CD14-positive monocyte (primary cell): ENCODE measurements at regions not wholly inside any gene's neighbourhood (a gene's known extent, or its start where the extent isn't known, plus 50 kb on each side); places are given as distances from the start of the nearest gene placed in this dataset.

Experiments used
- DNase-seq, 3 donors: peaks; one replicate each; pipeline ENCODE4 v3.0.0-alpha.2; 2011 to 2022
- H2AFZ ChIP-seq: 2 replicates; pipeline ENCODE4 v1.6.0; 2012; ENCODE audit warnings: mild to moderate bottlenecking, low read depth, low read length, inconsistent platforms; ENCODE audit not compliant: insufficient read depth, poor library complexity, severe bottlenecking
- H3K27ac ChIP-seq, 2 donors: 1 replicate in 1 of 2; 2 replicates in 1 of 2; pipeline ENCODE4 v1.5.1; 2012 to 2013; ENCODE audit warnings: low read length in 2 of 2, control low read depth in 1 of 2, inconsistent platforms in 1 of 2, low read depth in 1 of 2, mild to moderate bottlenecking in 1 of 2
- H3K27me3 ChIP-seq, 2 donors: one replicate each; pipeline versions ENCODE4 v1.6.0 to v1.6.1; 2011 to 2013; ENCODE audit warnings: low read length in 2 of 2; ENCODE audit not compliant: control insufficient read depth in 2 of 2, insufficient read depth in 2 of 2
- H3K36me3 ChIP-seq, 2 donors: replicated peaks in 1 of 2; 1 replicate in 1 of 2; 2 replicates in 1 of 2; pipeline versions ENCODE4 v1.5.1 to v1.6.1; 2012 to 2013; ENCODE audit warnings: low read length in 2 of 2, control low read depth in 1 of 2, inconsistent platforms in 1 of 2, mild to moderate bottlenecking in 1 of 2; ENCODE audit not compliant: insufficient read depth in 2 of 2, control insufficient read depth in 1 of 2
- H3K4me1 ChIP-seq, 2 donors: 1 replicate in 1 of 2; 2 replicates in 1 of 2; pipeline versions ENCODE4 v1.5.1 to v1.6.1; 2012 to 2013; ENCODE audit warnings: low read length in 2 of 2, control low read depth in 1 of 2, inconsistent platforms in 1 of 2, mild to moderate bottlenecking in 1 of 2, moderate library complexity in 1 of 2; ENCODE audit not compliant: insufficient read depth in 2 of 2, control insufficient read depth in 1 of 2
- H3K4me2 ChIP-seq: replicated peaks from 2 replicates; pipeline ENCODE3; 2012; ENCODE audit warnings: low read length, moderate library complexity, mild to moderate bottlenecking; ENCODE audit not compliant: poor library complexity, severe bottlenecking; ENCODE audit errors: extremely low read depth
- H3K4me3 ChIP-seq, 3 experiments: fragments of 200-600 bp in 1 of 3; sonication (generic) in 1 of 3; replicated peaks in 1 of 3; 1 replicate in 2 of 3; 2 replicates in 1 of 3; pipeline ENCODE4 v1.5.1; 2011 to 2013; ENCODE audit warnings: low read length in 3 of 3, mild to moderate bottlenecking in 3 of 3, control low read depth in 2 of 3, low read depth in 2 of 3, inconsistent platforms in 1 of 3, moderate library complexity in 1 of 3
- H3K79me2 ChIP-seq: 2 replicates; pipeline ENCODE4 v1.6.0; 2012; ENCODE audit warnings: mild to moderate bottlenecking, control low read depth, inconsistent platforms, low read length, moderate library complexity; ENCODE audit not compliant: insufficient read depth
- H3K9ac ChIP-seq: 2 replicates; pipeline ENCODE4 v1.6.0; 2017; ENCODE audit warnings: low read length, mild to moderate bottlenecking; ENCODE audit not compliant: insufficient read depth, poor library complexity, severe bottlenecking
- H3K9me3 ChIP-seq, 2 donors: replicated peaks in 1 of 2; 1 replicate in 1 of 2; 2 replicates in 1 of 2; pipeline versions ENCODE4 v1.5.1 to v1.6.1; 2012 to 2013; ENCODE audit warnings: low read length in 2 of 2, control low read depth in 1 of 2; ENCODE audit not compliant: control insufficient read depth in 1 of 2, insufficient read depth in 1 of 2
- H4K20me1 ChIP-seq: 2 replicates; pipeline ENCODE4 v1.6.0; 2012; ENCODE audit warnings: mild to moderate bottlenecking, low read length, control low read depth, moderate library complexity; ENCODE audit not compliant: insufficient read depth
- H3K27ac Mint-ChIP-seq, 7 donors: one replicate each; pipeline ENCODE4 v1.8.0; 2020; ENCODE audit warnings: mild to moderate bottlenecking in 7 of 7, mixed read lengths in 7 of 7, moderate library complexity in 6 of 7, inconsistent platforms in 2 of 7
- H3K27me3 Mint-ChIP-seq, 3 donors: one replicate each; pipeline ENCODE4 v1.8.0; 2021 to 2022; ENCODE audit warnings: low read depth in 3 of 3, mild to moderate bottlenecking in 3 of 3, mixed read lengths in 3 of 3, moderate library complexity in 3 of 3, inconsistent platforms in 1 of 3
- H3K36me3 Mint-ChIP-seq, 2 donors: one replicate each; pipeline ENCODE4 v1.8.0; 2020; ENCODE audit warnings: mixed read lengths in 2 of 2, inconsistent platforms in 1 of 2, mild to moderate bottlenecking in 1 of 2
- H3K4me1 Mint-ChIP-seq: one replicate; pipeline ENCODE4 v1.8.0; 2020; ENCODE audit warnings: mild to moderate bottlenecking, mixed read lengths
- H3K4me3 Mint-ChIP-seq, 2 donors: one replicate each; pipeline ENCODE4 v1.8.0; 2020; ENCODE audit warnings: mild to moderate bottlenecking in 2 of 2, mixed read lengths in 2 of 2, moderate library complexity in 1 of 2
- H3K9me3 Mint-ChIP-seq, 7 donors: one replicate each; pipeline ENCODE4 v1.8.0; 2020 to 2022; ENCODE audit warnings: mixed read lengths in 7 of 7, mild to moderate bottlenecking in 6 of 7, moderate library complexity in 6 of 7, inconsistent platforms in 2 of 7
- WGBS: methylation state at CpG from one replicate; pipeline ENCODE4 v1.1.5; 2013; ENCODE audit warnings: missing lambda C conversion rate; ENCODE audit not compliant: insufficient coverage; 5-methylcytosine and 5-hydroxymethylcytosine counted together
- intact Hi-C, 2 donors: fragments of 100-400 bp; cut with micrococcal nuclease; formaldehyde crosslinking; loops; one replicate each; pipeline versions ENCODE4 v1.15.0 to v1.15.1; 2023
- TF ChIP-seq, protein P1 (sequence below): fragments of 200-600 bp; IDR thresholded peaks from one replicate; pipeline ENCODE4 v1.8.0; 2022; ENCODE audit warnings: antibody characterized with exemption, mild to moderate bottlenecking

DNA sequence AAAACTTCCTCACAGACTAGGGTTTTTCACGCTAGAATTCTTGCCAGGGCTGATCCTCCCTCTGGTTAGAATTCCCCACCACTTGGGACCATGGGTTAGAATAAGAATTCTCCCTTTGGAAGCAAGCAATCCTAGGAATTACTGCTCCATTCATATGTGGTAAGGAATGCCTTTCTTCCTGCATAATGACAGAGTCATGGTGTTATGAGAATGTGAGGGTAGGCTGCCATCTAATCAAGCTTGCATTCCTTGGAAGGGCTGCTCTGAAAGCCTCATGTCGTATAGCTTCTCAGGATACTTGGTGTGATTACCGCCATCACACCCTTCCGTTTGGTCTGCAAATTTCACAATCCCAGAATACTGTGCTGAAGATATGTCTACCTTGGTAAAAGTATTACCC, 1282.4 kb upstream of the PIK3C3 start:
- intact Hi-C loops = loop anchor here in 1 of 2 donors (10.0 kb wide), 1 partner anchor 62 kb away; no protein-coding TSS in a partner anchor
- H3K4me3 ChIP-seq = no peak overlapping the region
- no peak overlapping the region for H3K9ac ChIP-seq
- no peaks in the 10 kb centered on the region for H3K4me1 ChIP-seq
- H3K27me3 Mint-ChIP-seq = no peaks in the 10 kb centered on the region
- H3K36me3 ChIP-seq = no peaks in the 10 kb centered on the region
- no peaks in the 10 kb centered on the region for H3K9me3 ChIP-seq
- no peaks in the 10 kb centered on the region for H3K36me3 Mint-ChIP-seq
- H3K4me1 Mint-ChIP-seq = no peaks in the 10 kb centered on the region
- H3K4me3 Mint-ChIP-seq = no peak overlapping the region
- no peak overlapping the region for H3K4me2 ChIP-seq
- TF ChIP-seq, protein P1, sequence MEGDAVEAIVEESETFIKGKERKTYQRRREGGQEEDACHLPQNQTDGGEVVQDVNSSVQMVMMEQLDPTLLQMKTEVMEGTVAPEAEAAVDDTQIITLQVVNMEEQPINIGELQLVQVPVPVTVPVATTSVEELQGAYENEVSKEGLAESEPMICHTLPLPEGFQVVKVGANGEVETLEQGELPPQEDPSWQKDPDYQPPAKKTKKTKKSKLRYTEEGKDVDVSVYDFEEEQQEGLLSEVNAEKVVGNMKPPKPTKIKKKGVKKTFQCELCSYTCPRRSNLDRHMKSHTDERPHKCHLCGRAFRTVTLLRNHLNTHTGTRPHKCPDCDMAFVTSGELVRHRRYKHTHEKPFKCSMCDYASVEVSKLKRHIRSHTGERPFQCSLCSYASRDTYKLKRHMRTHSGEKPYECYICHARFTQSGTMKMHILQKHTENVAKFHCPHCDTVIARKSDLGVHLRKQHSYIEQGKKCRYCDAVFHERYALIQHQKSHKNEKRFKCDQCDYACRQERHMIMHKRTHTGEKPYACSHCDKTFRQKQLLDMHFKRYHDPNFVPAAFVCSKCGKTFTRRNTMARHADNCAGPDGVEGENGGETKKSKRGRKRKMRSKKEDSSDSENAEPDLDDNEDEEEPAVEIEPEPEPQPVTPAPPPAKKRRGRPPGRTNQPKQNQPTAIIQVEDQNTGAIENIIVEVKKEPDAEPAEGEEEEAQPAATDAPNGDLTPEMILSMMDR = no peak
- H2AFZ ChIP-seq = no peak overlapping the region
- H4K20me1 ChIP-seq = no peaks in the 10 kb centered on the region
- H3K27ac ChIP-seq = no peak overlapping the region
- WGBS = no CpG with 5 or more reads among the region's 4 CpGs
- H3K27ac Mint-ChIP-seq = no peak overlapping the region
- no peaks in the 10 kb centered on the region for H3K27me3 ChIP-seq
- peaks cover 0 to 8% (median 2%) of the 10 kb centered on the region in 7 donors for H3K9me3 Mint-ChIP-seq
- no peaks in the 10 kb centered on the region for H3K79me2 ChIP-seq
- DNase-seq = no peak

DNA sequence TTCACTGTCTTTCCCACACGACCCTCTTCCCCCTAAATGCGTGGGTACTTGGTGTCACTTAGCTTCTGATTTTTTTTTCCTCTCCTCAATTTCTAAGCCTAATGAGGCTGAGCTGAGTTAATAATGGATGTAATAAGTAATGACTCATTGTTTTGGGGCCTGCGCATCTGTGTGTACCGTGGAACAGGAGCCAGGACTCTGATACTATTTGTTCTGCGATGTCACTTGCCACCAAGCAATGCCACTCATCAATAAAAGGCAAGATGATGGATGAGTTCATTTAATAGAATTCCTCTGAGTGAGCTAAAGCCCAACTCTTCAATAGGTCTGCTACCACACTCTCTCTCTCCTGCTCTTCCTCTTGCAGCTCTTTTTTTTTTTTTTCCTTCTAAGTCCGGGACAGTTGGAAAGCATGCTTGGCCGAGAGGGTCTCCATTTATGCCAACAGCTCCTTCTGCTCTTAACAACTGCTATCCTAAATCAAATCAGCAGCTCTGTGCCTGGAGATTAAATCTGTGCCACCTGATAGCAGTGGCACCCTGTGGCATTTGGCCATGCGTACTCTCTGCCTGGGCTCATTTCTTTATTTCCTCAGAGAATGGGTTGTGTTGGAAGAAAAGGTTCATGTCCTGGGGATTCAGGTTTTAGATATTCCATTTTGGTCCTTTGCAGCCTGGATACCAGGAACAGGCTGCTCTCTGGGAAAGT, 1284.2 kb upstream of the PIK3C3 start:
- no peak overlapping the region for H3K27ac Mint-ChIP-seq
- H3K27ac ChIP-seq = no peak overlapping the region
- no peaks in the 10 kb centered on the region for H3K4me1 ChIP-seq
- DNase-seq = no peak
- H3K79me2 ChIP-seq = no peaks in the 10 kb centered on the region
- no peak overlapping the region for H3K9ac ChIP-seq
- no peaks in the 10 kb centered on the region for H3K36me3 ChIP-seq
- no peaks in the 10 kb centered on the region for H3K4me1 Mint-ChIP-seq
- no peak overlapping the region for H3K4me3 ChIP-seq
- no peak overlapping the region for H3K4me3 Mint-ChIP-seq
- no peaks in the 10 kb centered on the region for H3K27me3 ChIP-seq
- H3K27me3 Mint-ChIP-seq = no peaks in the 10 kb centered on the region
- no peak overlapping the region for H3K4me2 ChIP-seq
- H3K9me3 ChIP-seq = peaks cover 0 to 3% of the 10 kb centered on the region in 2 donors
- H3K36me3 Mint-ChIP-seq = no peaks in the 10 kb centered on the region
- WGBS = 88% methylated on average over 2 of the region's 8 CpGs
- no peak overlapping the region for H2AFZ ChIP-seq
- TF ChIP-seq, protein P1 = no peak
- no peaks in the 10 kb centered on the region for H4K20me1 ChIP-seq
- peaks cover 0 to 8% (median 2%) of the 10 kb centered on the region in 7 donors for H3K9me3 Mint-ChIP-seq
- intact Hi-C loops = loop anchor here in 1 of 2 donors (10.0 kb wide), 1 partner anchor 64 kb away; no protein-coding TSS in a partner anchor
